Esophagus squamous epithelium (tissue), 5 donors: ENCODE measurements at regions not wholly inside any gene's neighbourhood (a gene's known extent, or its start where the extent isn't known, plus 50 kb on each side); places are given as distances from the start of the nearest gene placed in this dataset.

Experiments used
- DNase-seq: peaks from one replicate; lab custom pipeline; 2025; lab: John Stamatoyannopoulos, UW
- H3K27ac ChIP-seq, 4 donors: fragments of 200-600 bp; sonication (generic); one replicate each; pipeline ENCODE4 v1.5.1; 2016 to 2019; ENCODE audit warnings: mild to moderate bottlenecking in 1 of 4
- H3K27me3 ChIP-seq, 4 donors: fragments of 200-600 bp; sonication (generic); 1 replicate in 3 of 4; 2 replicates in 1 of 4; pipeline versions ENCODE4 v1.5.1 to v1.6.0; 2017 to 2021; ENCODE audit warnings: antibody characterized with exemption in 1 of 4
- H3K36me3 ChIP-seq, 3 donors: fragments of 200-600 bp; sonication (generic); one replicate each; pipeline ENCODE4 v1.5.1; 2016 to 2019
- H3K4me1 ChIP-seq, 3 donors: fragments of 200-600 bp; sonication (generic); one replicate each; pipeline ENCODE4 v1.5.1; 2017 to 2019
- H3K4me3 ChIP-seq, 4 donors: fragments of 200-600 bp; sonication (generic); 1 replicate in 3 of 4; 2 replicates in 1 of 4; pipeline ENCODE4 v1.5.1; 2016 to 2019; ENCODE audit warnings: mild to moderate bottlenecking in 2 of 4, moderate library complexity in 1 of 4
- H3K9me3 ChIP-seq, 3 donors: fragments of 200-600 bp; sonication (generic); one replicate each; pipeline ENCODE4 v1.5.1; 2016 to 2019
- CTCF ChIP-seq, 6 experiments: fragments of 450-650 bp in 4 of 6; fragments of 200-600 bp in 2 of 6; sonication (generic) in 2 of 6; IDR thresholded peaks; one replicate each; pipeline ENCODE4 v1.5.1; 2016 to 2019; ENCODE audit warnings: antibody characterized with exemption in 6 of 6, mild to moderate bottlenecking in 4 of 6, moderate library complexity in 4 of 6
- POLR2A ChIP-seq, 4 donors: fragments of 450-650 bp; IDR thresholded peaks; one replicate each; pipeline ENCODE4 v1.6.1; 2017; ENCODE audit warnings: antibody characterized with exemption in 4 of 4, mild to moderate bottlenecking in 4 of 4, moderate library complexity in 3 of 4
- whole genome bisulfite sequencing, 2 donors: methylation state at CpG; one replicate each; pipeline ENCODE4 v1.1.5; 2018; 5-methylcytosine and 5-hydroxymethylcytosine counted together
- intact Hi-C: fragments of 100-400 bp; cut with DNase I; formaldehyde crosslinking; loops from one replicate; pipeline ENCODE4 v1.15.0; 2022
- donor health status: DM: yes; HTN: yes; CAD: no.

- no peaks in the 10 kb centered on the region for H3K27me3 ChIP-seq
- H3K9me3 ChIP-seq, result no peaks in the 10 kb centered on the region
- TF ChIP-seq POLR2A (IDR thresholded peaks at IDR 0.05), result no peak
- no peak for TF ChIP-seq CTCF (IDR thresholded peaks at IDR 0.05)
- no peaks in the 10 kb centered on the region for H3K36me3 ChIP-seq
- intact Hi-C loops, result no loop called here
- WGBS, 2 donors, result 60 to 78% methylated on average over 1 of the region's 1 CpG
- no peak for DNase-seq
- no peak overlapping the region for H3K27ac ChIP-seq
- H3K4me1 ChIP-seq, result no peaks in the 10 kb centered on the region
- no peak overlapping the region for H3K4me3 ChIP-seq
Observed at GRCh38 chr5:84589926-84590325, 205.2 kb upstream of the EDIL3 start.

- no peak for DNase-seq
- Histone ChIP-seq H3K27ac (no peak overlapping the region), H3K4me1 (no peaks in the 10 kb centered on the region), H3K4me3 (no peak overlapping the region), H3K27me3 (no peaks in the 10 kb centered on the region), H3K36me3 (no peaks in the 10 kb centered on the region), H3K9me3 (no peaks in the 10 kb centered on the region)
- no peak for TF ChIP-seq POLR2A (IDR thresholded peaks at IDR 0.05)
- no peak for TF ChIP-seq CTCF (IDR thresholded peaks at IDR 0.05)
- intact Hi-C loops, result no loop called here
- WGBS, 2 donors, result 69 to 85% methylated on average over 5 of the region's 5 CpGs
Observed at GRCh38 chr5:84585218-84585617, 200.5 kb upstream of the EDIL3 start.

GRCh38 chr5:84578226-84578625, 193.5 kb upstream of the EDIL3 start:
- H3K9me3 ChIP-seq, result no peaks in the 10 kb centered on the region
- TF ChIP-seq CTCF (IDR thresholded peaks at IDR 0.05) (no peak), POLR2A (IDR thresholded peaks at IDR 0.05) (no peak)
- no peak overlapping the region for H3K4me3 ChIP-seq
- H3K4me1 ChIP-seq, result no peaks in the 10 kb centered on the region
- WGBS, 2 donors, result 61 to 74% methylated on average over 5 of the region's 5 CpGs
- intact Hi-C loops, result no loop called here
- no peaks in the 10 kb centered on the region for H3K36me3 ChIP-seq
- no peak for DNase-seq
- H3K27ac ChIP-seq, result no peak overlapping the region
- H3K27me3 ChIP-seq, result no peaks in the 10 kb centered on the region

- intact Hi-C loops, result no loop called here
Observed at GRCh38 chr5:84573017-84573712, 188.5 kb upstream of the EDIL3 start.

More at GRCh38 chr5:84573017-84573712, 188.5 kb upstream of the EDIL3 start:
- Histone ChIP-seq H3K27me3 (no peaks in the 10 kb centered on the region), H3K36me3 (no peaks in the 10 kb centered on the region), H3K27ac (no peak overlapping the region), H3K4me1 (no peaks in the 10 kb centered on the region), H3K9me3 (no peaks in the 10 kb centered on the region), H3K4me3 (no peak overlapping the region)
- WGBS, 2 donors, result 73 to 78% methylated on average over 3 of the region's 3 CpGs
- DNase-seq, result no peak
- TF ChIP-seq CTCF (IDR thresholded peaks at IDR 0.05) (no peak), POLR2A (IDR thresholded peaks at IDR 0.05) (no peak)
